COLO829 (cell line): ENCODE measurements at regions not wholly inside any gene's neighbourhood (a gene's known extent, or its start where the extent isn't known, plus 50 kb on each side); places are given as distances from the start of the nearest gene placed in this dataset.
"Not testable (repeated sequence)": the region's sequence is repeated elsewhere in the genome, so short reads cannot be mapped to it uniquely, and the experiment has no call there.

Experiments
- DNase-seq: peaks from one replicate; pipeline ENCODE4 v3.0.0; 2012; ENCODE audit warnings: low spot score

DNA sequence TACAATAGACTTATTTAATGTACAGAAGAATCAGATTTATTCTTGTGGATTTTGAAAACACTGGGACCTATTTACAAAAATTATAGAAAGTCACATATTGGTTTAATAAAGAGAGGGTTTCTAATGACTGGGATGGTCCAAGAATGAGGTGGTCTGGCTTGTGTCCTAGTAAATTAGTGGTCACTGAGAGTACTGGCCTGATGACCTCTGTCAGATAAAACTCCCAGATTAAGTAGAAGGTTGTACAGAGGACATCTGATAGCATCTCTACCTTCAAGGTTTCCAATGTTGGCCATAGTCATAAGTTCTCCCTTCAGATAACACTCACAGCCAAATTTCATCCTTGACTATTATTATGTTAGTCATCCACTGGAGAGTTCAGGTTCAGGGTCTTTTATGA, 692.9 kb downstream of the MTRR start:
- no peak for DNase-seq

DNA sequence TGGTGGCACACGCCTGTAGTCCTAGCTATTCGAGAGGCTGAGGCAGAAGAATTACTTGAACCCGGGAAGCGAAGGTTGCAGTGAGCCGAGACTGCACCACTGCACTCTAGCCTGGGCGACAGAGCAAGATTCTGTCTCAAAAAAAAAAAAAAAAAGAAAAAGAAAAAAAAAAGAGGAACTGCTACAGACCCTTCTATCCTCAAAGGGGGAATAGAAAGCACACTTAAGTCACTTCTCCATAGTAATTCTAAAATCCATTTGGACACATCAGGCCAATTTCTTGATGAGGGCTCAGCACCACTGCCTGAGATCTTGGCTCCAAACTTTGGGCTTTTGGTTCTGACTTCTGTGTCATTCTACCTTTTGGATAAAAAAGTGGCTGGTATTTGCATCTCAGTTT, 694.6 kb downstream of the MTRR start:
- DNase-seq: not testable (repeated sequence)

DNA sequence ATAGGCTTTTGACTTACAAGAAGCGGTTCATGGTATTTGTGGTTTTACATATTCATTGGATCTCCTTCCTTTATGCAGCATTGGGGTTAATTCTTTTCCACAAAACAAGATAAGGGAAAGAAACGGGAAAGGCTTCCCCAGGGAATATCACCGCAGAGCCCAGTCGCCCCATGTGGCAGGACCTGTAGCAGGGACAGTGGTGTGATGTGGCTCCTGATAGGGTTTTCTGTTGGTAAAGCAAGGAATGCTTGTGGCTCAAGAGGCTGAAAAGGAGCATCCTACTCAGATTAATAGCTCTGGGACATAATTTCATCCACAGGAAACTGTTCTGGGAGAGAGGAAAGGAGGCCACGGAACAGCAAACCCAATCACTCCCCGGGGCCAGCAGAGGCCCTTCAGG, 699.9 kb downstream of the MTRR start:
- DNase-seq: no peak

DNA sequence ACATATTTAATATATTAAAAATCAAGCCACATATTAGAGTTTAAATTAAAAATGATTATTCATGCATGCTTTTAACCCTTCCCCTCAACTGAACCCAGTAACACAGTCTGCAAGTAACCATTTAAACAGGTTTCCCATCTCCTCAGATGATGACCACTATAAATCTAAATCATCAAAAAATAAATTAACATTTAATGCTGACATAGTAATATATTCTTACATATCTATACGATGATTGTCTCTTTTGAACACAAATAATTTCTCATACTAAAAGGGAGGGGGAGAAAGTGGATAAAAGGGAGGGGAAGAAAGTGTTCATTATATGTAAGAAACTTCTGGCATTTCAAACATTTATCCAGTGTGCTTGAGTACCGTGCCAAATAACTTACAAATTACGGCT, 701.6 kb downstream of the MTRR start:
- DNase-seq: no peak

DNA sequence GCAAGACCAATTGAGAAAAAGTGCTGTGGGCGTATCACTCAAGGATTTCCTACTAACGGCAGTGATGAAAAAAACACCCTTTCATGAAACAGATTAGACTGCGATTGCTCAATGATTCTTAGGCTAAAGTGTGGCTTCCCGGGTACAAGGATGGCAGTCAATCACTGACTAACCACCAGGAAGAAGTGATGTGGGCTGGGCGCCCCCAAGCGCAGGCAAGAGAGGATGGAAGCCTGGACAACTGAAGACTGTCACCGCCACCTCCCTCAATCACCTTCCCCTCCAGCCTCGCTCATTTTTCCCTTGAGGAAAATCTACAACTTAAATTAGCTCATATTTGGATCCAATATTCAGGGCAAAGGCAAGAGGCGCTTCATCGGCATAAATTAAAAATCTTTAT, 707.2 kb downstream of the MTRR start:
- DNase-seq: no peak

DNA sequence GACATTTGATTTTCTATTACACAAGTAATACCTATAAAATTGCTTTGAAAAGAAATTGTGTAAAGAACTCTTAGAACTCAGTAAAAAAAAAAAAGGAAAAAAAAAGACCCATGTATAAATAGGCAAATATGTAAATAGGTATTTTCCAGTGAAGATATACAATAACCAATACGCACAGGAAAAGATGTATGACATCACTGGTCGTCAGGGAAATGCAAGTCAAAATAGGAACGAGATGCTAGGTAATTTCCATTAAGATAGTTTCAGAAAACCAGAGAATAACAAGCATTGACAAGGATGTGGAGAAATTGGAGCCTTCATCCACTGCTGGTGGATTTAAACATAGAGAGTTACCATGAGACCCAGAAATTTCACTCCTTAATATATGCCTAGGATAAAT, 708.8 kb downstream of the MTRR start:
- no peak for DNase-seq

DNA sequence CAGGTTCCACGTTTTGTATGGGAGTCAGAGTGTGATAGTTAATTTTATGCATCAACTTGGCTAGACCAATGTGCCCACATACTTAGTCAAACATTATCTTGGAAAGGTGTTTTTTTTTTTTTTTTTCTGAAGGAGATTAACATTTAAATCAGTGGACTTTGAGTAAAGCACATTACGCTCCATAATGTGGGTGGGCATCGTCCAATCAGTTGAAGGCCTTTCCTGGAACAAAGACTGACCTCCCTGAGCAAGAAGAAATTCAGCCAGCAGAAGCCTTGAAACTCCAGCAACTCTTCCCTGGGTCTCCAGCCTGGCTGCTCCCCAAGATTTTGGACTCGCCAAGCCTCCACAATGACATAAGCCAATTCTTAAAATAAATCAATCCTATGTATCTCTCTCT, 711.4 kb downstream of the MTRR start:
- no peak for DNase-seq

DNA sequence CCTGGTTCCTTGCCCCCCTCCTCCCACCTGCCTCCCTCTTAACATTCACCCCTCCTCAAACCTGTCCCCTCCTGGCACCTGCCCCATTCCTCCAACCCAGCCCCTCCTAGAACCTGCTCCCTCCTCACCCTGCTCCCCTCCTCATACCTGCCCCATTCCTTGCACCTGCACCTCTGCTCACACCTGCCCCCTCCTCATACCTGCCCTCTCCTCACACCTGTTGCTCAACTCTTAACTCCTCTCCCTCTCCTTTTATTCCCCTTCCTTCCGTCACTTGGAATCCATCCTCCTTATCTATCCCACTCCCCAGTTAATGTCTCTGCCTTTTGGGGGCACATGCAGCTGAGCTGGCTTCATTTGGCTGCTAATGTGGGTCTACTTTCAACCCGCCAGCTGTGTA, 712.1 kb downstream of the MTRR start:
- no peak for DNase-seq

DNA sequence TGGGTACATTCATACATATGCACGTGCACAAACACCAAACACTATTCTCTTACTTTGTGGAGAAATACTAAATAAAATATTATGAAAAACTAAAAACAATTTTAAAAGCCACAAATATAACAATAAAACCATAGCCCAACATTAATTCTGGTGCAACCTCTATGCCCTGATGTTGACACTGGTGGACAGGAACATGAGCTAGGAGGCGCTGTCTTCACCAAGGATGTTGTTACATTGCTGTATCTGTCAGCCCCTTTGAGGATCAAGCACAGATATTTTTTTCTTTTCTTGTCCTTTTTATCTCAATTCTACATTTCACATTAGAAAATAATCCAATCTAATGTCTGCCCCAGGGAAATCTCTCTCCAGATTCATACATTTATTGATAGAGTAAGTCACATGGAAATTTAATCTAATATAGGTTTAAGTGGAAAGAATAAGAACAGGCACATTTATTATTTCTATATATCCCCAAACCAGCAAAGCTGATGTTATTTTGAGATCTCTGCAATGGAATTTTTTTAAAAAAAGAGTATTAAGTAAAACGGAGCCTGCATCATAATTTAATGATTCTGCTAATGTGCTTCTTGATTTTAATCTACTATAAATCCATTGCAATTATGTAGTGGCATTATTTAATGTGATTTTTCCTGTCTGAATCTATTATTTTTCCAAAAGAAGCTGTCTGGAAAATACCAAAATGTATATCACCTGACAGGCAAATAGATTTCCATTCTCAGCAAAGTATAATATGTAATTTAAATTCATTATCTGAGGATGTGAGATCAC, 716.5 kb downstream of the MTRR start:
- no peak for DNase-seq

DNA sequence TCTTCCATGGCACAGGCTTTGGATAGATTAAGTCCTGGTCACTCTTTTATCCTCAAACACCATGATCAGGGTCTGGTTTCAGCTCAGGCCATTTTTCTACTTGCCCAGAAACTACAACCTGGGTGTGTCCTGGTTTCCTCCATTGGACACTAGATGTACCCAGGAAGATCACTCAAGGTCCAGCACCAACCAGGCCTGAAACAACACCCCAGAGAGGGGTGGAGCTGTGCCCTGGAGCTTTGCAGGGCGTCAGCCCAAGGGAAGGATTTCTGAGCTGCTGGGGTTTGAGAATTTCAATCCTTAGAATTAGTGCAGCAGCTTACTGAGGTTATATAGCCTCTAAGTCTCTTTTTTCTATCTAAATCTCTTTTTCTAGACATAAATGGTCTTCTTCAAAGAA, 722.0 kb downstream of the MTRR start:
- DNase-seq: no peak

DNA sequence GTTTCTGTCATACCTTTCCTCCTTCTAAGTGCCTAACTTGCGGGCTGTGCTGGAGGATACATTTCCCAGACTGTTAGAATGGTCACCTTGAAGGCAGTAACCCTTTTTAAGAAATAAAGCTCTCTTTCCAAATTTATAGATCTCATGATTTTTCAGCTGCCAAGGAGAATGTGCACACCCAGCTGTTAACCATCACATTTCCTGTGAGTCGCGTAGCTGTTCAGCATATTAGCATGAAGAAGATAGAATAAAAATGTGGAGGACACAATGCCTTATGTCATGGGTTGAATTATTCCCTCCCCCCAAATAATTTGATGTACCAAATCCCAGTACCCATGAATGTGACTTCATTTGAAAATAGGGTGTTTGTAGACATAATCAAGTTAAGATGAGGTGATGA, 729.4 kb downstream of the MTRR start:
- DNase-seq: no peak

DNA sequence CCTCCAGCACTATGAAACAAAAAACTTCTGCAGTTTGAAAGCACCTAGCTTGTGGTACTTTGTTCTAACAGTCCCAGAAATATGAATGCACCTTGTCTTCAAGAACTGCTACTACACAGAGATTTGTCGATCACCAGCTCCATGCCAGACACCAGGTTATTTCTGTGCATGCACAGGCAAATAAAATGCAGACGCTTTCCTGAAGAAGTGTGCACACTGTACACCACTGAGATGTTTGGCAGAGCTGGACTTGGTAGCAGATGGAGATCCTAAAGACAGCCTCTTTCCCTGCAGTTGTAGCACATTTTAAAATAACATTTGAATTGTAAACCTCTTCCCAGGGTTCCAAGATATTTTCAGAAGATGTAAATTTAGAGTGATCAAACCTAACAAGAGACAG, 730.0 kb downstream of the MTRR start:
- no peak for DNase-seq

DNA sequence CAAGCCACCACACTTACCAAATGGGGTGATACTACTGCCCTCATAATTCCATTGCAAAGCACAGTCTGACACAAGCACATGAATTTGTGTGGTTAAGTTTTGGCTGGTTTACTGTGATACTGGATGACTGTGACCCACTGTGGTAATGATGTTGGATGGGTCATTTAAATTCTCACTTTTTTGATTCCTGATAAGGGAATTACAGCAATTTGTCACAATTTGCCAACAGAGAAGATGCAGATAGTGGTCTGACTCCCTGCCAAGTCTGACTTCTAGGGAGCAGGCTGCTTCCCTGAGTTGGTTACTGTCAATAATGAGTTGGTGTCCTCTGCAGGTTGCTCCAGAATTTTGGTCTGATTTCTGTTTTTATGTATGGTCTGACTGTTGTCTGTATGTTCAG, 731.9 kb downstream of the MTRR start:
- DNase-seq: no peak

DNA sequence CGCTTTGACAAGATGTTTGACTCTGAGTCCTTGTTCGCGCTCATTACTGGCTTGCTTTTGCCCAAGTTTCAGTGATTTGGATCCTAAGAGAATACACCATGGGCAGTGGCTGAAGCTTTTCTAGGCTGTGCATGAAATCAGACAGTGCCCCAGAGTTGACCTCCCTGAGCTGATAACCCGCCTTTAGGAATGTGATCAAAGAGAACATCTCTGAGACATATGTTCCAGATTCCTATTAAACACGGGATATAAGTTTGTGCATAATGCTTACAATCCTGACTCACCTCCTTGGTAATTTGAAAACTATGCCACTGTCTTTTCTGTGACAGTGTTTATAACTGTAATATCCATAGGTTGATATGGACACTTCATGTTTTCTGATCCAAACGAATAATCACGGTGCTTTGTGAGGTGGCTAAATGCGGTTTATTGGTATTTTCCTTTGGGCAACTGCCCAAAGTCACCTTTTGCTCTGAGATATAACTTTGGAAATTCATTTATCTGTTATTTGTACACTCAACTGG, 732.9 kb downstream of the MTRR start:
- DNase-seq: no peak

DNA sequence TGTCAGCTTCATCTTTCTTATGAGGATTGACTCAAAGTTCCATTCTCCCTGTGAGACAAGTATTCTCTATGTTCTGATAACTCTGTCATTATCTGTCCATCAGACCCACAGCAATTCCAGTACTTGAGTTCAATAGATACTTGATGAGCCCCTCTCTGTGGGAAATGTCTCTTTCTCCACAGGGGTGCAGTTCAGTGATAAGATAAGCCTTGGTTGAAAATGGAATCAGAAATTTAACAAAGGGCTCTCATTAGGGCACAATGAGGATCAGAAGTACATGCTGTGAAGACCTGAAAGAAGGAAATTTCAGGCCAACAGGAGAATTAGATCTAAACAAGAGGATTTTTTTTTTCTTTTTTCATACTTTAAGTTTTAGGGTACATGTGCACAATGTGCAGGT, 737.3 kb downstream of the MTRR start:
- no peak for DNase-seq

DNA sequence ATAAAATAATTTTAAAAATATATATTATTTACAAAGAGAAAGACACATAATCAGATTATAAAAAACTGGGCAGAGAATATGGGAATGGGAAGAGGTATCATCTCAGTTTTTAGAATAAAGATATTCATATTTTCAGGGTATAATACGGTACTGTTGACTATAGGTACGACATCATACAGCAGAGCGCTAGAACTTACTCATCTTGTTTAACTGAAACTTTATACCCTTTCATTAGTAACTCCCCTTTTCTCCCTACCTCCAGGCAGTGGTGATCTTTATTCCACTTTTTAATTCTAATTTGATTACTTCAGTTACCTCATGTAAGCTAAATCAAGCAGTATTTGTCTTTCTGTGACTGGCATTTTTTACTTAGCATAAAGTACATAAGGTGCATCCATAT, 742.1 kb downstream of the MTRR start:
- DNase-seq: no peak

DNA sequence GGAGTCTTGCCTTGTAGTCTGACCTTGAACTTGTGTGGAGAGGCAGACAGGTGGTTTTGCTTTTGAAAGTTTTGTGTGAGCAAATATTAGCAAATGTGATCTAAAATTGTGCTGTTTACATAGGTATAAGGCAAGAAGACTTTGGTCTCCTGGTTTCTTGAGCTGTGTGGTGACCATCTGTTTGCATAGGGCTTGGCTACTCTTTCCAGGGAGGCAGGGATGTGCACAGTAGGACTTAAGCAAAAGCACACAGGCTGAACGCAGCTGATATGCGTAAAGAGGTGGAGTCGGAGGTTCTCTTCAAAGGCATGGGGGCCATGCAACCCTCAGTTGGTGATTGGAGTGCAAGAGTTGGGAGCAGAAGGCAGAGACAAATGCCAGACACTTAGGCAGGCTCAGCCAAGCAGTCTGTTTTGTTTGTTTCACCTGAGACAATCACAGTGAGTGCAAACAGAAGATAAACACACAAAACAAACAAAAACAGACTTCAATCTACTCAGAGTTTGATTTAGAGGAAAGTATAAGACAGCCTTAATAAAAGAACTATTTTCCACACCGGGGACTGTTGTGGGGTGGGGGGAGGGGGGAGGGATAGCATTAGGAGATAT, 744.2 kb downstream of the MTRR start:
- no peak for DNase-seq

DNA sequence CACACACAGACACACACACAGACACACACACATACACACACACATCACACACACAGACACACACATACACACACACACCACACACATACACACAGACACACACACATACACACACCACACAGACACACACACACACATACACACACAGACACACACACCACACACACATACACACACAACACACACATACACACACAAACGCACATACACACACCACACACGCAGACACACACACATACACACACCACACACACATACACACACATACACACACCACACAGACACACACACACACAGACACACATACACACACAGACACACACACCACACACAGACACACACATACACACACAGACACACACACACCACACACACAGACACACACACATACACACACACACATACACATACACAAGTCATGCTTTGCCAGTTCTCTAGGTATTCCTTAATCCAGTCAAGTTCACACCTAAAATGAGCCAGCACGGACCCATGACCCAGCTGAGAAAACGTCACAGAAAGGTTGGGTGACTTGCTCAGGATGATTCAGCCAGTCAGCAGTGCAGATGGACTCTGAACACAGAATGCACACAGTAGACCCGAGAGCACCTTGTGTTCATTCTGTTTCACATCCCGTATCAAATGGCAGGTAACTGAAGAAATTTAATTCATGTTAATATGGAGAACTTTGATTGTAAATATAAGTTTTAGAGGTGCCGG, 746.4 kb downstream of the MTRR start:
- no peak for DNase-seq

DNA sequence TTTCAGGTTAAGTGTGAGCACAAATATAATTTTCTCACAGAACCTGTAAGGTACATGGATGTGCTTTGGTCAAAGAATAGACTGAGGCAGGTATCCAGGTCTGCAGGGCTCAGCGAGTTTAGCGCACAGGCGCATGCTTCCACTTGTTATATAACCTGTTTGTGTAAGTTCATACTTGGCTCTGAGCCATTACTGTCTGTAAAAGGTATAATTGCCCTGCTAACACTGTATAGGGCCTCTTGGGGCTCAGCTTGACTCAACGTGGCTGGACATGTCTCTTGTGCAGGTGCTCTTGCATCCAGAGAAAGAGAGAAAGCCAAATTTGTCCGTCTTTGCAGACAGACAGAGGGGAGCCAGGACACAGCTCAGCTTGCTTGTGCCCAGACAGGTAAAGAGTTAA, 759.6 kb downstream of the MTRR start:
- no peak for DNase-seq

DNA sequence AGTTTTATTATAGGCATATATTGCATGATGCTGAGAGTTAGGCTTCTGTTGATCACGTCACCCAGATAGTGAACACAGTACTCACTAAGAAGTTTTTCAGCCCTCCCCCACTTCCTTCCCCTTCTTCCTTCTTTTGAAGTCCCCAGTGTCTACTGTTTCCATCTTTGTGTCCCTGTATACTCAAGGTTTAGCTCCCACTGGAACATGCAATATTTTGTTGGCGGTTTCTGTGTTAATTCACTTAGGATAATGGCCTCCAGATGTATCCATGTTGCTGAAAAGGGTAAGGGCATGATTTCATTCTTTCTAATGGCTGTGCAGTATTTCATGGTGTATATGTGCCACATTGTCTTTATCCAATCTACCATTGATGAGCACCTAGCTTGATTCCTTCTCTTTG, 764.3 kb downstream of the MTRR start:
- no peak for DNase-seq

DNA sequence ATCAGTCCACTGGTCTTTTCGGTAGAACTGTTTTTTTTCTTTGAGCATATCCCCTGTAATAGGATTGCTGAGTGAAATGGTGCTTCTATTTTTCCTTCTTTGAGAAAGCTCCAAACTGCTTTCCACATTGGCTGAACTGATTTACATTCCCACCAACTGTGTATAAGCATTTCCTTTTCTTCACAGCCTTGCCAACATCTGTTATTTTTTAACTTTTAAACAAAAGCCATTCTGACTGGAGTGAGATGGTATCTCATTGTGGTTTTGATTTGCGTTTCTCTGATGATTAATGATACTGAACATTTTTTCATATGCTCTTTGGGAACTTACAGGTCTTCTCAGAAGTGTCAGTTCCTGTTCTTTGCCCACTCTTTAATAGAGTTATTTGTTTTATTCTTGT, 764.7 kb downstream of the MTRR start:
- no peak for DNase-seq

DNA sequence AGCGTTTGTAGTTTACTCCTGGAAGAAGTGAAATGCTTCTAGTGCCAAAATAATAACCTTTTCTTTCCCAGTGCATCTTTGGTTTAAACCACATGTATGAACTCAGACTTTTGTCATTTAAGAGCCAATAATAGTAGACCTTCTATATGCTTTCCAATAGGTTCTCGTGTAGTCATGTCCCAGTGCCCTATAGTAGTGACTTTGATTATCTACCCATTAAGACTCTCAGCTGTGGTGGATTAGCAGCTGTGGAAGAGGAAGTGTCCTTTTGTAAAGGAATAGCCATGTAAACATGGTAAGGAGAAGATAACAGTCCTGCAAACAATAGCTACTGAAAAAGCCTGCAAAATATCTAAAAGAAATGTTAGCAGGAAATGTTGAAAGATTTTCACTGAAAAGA, 765.3 kb downstream of the MTRR start:
- DNase-seq: no peak

DNA sequence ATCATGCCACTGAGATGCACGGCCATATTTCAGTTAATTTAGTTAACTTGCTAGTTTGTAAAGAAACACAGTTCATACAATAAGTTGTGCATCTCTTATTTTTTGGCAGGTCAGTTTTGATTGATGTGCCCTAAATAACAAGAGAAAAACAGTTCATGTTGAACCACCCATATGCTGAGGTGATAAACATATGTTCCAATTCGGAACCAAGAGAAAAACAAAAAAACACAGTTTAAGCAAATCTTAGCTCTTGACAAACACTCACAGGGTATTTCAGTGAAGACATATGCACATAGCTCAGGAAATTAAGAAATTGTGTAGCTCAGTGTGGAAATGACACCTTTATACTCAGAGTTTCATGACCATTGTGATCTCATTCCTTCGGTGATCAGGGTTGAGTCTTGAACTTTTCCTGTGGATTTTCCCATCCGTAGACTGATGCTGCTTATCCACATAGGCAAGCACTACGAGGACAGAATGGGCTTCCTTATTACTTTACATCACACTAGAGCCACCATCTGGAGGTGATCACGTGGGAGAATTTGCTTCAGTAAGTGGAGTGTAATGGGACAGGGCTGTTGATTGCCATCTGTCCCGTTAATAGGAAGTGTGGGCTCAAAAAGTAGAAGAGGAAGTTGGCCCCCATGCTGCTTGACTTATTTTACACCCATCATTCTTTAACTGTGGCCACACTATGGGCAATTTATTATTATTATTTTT, 773.0 kb downstream of the MTRR start:
- no peak for DNase-seq
